Hepatocyte (in vitro differentiated cells): ENCODE measurements at regions not wholly inside any gene's neighbourhood (a gene's known extent, or its start where the extent isn't known, plus 50 kb on each side); places are given as distances from the start of the nearest gene placed in this dataset.

Experiments used
- CTCF ChIP-seq: fragments of 200-600 bp; sonication (generic); IDR thresholded peaks from 2 replicates; pipeline ENCODE4 v1.5.1; 2016; ENCODE audit warnings: antibody characterized with exemption, mild to moderate bottlenecking; ENCODE audit not compliant: poor library complexity
- EZH2 ChIP-seq: fragments of 200-600 bp; sonication (generic); IDR thresholded peaks from 2 replicates; pipeline ENCODE4 v1.6.1; 2016; ENCODE audit warnings: antibody characterized with exemption, mild to moderate bottlenecking, borderline replicate concordance

DNA sequence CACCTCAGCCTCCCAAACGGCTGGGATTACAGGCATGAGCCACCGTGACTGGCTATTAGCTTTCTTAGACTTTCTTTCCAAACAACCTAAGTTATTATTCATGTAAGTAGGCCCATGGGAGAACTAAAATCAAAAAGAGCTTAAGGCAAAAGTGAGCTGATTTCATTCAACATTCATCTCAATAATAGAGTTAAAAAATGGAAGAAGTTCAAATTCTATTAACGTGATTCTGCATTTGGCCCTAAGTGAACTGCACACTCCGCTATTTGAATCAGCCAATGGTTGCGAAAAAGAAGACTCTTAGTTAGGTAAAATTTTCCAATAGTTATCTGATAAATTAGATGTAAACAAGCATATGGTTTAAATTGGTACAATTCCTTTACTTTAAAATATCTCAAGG lies 68.6 kb upstream of the WARS2 start:
- TF ChIP-seq CTCF (no peak), EZH2 (no peak)
